ENCODE measurements at regions not wholly inside any gene's neighbourhood (a gene's known extent, or its start where the extent isn't known, plus 50 kb on each side); places are given as distances from the start of the nearest gene placed in this dataset.

DNA sequence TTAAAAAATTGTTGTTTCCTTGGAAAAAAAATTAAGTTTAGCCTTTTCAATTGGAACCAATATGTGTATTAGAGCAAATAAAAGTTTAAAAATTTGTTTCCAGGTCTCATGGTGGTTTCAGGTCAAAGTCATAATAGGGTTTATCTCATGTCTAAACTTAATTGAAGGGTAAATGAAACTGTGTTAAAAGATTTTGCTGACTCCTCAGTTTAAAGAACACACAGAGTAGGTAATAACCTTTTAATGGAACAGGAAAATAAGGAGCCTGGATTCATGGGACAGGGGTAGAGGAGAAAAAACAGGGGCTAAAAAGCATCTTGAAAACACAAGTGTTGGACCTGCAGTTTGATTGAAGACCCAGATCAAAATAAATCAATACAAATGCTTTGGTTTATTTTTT, 190.6 kb downstream of the MFSD1 start:
- TF ChIP-seq, protein P1, sequence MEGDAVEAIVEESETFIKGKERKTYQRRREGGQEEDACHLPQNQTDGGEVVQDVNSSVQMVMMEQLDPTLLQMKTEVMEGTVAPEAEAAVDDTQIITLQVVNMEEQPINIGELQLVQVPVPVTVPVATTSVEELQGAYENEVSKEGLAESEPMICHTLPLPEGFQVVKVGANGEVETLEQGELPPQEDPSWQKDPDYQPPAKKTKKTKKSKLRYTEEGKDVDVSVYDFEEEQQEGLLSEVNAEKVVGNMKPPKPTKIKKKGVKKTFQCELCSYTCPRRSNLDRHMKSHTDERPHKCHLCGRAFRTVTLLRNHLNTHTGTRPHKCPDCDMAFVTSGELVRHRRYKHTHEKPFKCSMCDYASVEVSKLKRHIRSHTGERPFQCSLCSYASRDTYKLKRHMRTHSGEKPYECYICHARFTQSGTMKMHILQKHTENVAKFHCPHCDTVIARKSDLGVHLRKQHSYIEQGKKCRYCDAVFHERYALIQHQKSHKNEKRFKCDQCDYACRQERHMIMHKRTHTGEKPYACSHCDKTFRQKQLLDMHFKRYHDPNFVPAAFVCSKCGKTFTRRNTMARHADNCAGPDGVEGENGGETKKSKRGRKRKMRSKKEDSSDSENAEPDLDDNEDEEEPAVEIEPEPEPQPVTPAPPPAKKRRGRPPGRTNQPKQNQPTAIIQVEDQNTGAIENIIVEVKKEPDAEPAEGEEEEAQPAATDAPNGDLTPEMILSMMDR (IDR thresholded peaks at IDR 0.05): no peak
- TF ChIP-seq EZH2phosphoT487 (IDR thresholded peaks at IDR 0.05): no peak
- TF ChIP-seq EZH2 (IDR thresholded peaks at IDR 0.05): no peak
